ENCODE measurements at regions not wholly inside any gene's neighbourhood (a gene's known extent, or its start where the extent isn't known, plus 50 kb on each side); places are given as distances from the start of the nearest gene placed in this dataset.

DNA sequence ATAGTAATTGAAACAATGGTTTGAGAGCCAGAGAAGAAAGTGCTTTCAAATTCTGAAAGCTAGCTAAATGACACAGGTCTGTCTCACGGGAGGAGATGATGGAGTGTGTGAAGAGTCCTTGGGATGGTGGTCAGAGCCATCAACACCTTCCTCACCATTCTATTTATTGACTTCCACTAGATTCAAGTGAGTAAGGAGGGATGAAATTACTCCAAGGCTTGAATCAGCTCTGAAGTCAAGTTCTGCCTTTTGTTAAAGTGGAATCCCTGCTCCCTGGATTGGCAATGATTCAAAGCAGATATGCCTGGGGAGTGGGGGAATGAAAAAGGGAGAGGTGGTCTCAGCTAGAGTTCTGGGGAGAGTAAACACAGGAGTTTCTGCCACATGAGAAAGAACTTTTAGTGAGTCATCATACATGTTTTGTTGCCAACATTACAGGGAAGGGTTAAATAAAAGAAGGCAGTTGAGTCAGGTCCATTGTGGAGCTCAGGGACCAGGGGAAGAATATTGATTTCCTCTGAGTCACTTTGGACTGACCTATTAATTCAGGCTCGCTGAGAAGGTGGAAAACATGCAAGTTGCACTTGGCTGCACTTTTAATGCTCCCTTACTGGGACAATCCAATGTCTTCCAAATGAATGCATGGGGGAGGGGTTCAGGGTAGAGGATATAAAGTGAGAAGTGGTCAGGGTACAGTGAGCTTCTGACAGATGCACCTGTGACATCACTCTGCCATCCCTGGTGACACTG is 142.7 kb downstream of the TBX5 start:
- peak; percentile 13 for DNase-seq (ENCODE audit: low read depth)
- TF ChIP-seq, protein P1, sequence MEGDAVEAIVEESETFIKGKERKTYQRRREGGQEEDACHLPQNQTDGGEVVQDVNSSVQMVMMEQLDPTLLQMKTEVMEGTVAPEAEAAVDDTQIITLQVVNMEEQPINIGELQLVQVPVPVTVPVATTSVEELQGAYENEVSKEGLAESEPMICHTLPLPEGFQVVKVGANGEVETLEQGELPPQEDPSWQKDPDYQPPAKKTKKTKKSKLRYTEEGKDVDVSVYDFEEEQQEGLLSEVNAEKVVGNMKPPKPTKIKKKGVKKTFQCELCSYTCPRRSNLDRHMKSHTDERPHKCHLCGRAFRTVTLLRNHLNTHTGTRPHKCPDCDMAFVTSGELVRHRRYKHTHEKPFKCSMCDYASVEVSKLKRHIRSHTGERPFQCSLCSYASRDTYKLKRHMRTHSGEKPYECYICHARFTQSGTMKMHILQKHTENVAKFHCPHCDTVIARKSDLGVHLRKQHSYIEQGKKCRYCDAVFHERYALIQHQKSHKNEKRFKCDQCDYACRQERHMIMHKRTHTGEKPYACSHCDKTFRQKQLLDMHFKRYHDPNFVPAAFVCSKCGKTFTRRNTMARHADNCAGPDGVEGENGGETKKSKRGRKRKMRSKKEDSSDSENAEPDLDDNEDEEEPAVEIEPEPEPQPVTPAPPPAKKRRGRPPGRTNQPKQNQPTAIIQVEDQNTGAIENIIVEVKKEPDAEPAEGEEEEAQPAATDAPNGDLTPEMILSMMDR (IDR thresholded peaks at IDR 0.05; ENCODE audit: insufficient read depth, low read length), result no peak

GRCh38 chr12:114257687-114258086 is 148.3 kb downstream of the TBX5 start:
- TF ChIP-seq, protein P1 (IDR thresholded peaks at IDR 0.05; ENCODE audit: insufficient read depth, low read length), result no peak
- DNase-seq (ENCODE audit: low read depth), result no peak
- no peak overlapping the region for H3K4me3 ChIP-seq (ENCODE audit: low read depth, low read length)

More for the DNA sequence above, 142.7 kb downstream of the TBX5 start:
- H3K4me3 ChIP-seq (ENCODE audit: low read depth, low read length), result no peak overlapping the region

DNA sequence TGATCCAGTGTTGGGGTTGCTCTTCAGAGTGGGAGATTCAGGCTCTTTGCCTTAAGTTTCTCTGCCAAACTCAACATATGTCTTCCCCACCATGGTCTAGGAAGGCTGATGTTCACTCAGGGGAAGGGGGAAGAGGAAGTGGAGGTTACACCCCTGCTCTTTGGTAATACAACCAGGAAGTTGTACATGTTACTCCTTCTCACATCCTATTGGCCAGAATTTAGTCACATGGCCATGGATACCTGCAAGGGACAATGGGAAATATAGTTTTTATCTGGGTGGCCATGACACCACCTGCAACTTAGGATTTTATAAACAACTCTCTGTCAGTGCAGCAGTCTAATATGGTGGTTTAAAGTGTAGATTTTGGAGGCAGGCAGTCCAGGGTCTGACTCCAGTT is 150.9 kb downstream of the TBX5 start:
- H3K4me3 ChIP-seq (ENCODE audit: low read depth, low read length), result no peak overlapping the region
- no peak for DNase-seq (ENCODE audit: low read depth)
- TF ChIP-seq, protein P1 (IDR thresholded peaks at IDR 0.05; ENCODE audit: insufficient read depth, low read length), result no peak

DNA sequence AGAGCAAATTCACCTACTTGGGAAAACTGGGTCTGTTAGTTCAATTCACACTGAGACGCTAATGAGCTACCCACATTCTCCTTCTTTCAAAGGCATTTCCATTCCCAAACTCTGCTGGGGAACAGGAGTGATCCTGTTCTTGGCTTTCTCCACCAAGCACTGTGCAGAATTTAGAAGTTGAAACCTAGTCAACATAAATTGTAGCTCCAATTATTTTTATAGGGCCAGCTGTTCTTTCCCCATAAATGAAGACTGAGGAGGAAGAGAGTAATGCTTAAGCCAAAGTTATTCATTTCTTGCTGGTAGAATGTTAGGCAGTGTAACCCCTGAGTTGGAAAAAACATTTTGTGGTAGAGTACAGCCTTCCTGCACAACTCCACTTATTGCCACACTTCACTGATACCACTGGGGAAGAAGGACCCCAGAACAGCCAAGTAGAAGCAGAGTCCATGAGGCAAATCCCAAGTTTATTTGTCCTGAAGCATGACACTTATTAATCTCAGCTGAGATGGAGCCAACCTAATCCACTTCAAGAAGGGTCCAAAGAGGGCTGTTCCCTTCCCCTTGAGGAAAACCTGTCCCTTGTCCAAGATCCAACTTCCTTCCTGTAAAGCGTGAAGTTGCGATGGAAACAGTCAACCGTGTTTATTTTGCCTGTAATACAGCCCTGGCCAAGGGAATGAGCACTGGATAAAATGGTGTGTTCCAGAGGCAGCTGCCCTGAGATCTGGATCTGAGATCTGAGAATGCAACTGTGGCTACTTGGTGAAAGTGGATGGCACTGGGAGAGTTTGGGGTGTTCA is 151.8 kb downstream of the TBX5 start:
- TF ChIP-seq, protein P1 (IDR thresholded peaks at IDR 0.05; ENCODE audit: insufficient read depth, low read length), result no peak
- no peak overlapping the region for H3K4me3 ChIP-seq (ENCODE audit: low read depth, low read length)
- DNase-seq (ENCODE audit: low read depth), result no peak

- no peak for DNase-seq (ENCODE audit: low read depth)
- TF ChIP-seq, protein P1 (IDR thresholded peaks at IDR 0.05; ENCODE audit: insufficient read depth, low read length), result no peak
These were observed 157.4 kb downstream of the TBX5 start for GRCh38 chr12:114248527-114248926.

GRCh38 chr12:114245555-114245954 is 160.4 kb downstream of the TBX5 start:
- TF ChIP-seq, protein P1 (IDR thresholded peaks at IDR 0.05; ENCODE audit: insufficient read depth, low read length), result no peak
- DNase-seq (ENCODE audit: low read depth), result no peak

More at GRCh38 chr12:114248527-114248926, 157.4 kb downstream of the TBX5 start:
- no peak overlapping the region for H3K4me3 ChIP-seq (ENCODE audit: low read depth, low read length)

More at GRCh38 chr12:114245555-114245954, 160.4 kb downstream of the TBX5 start:
- no peak overlapping the region for H3K4me3 ChIP-seq (ENCODE audit: low read depth, low read length)
